HepG2 (cell line): ENCODE measurements at regions not wholly inside any gene's neighbourhood (a gene's known extent, or its start where the extent isn't known, plus 50 kb on each side); places are given as distances from the start of the nearest gene placed in this dataset.
A peak's percentile ranks its signal among the peaks of the same experiment; 100 is the strongest.

ENCODE experiments used
- ARHGAP35 ChIP-seq: sonication (generic); formaldehyde crosslinking; IDR thresholded peaks from 2 replicates; pipeline ENCODE4 v1.9.0; 2022; ENCODE audit warnings: mild to moderate bottlenecking, inconsistent platforms, moderate library complexity, missing genetic modification reagents, borderline replicate concordance
- CHD2 ChIP-seq: IDR thresholded peaks from 2 replicates; pipeline ENCODE4 v1.6.1; 2011; ENCODE audit warnings: low read depth, low read length, improper control_type of control experiment
- ELF1 ChIP-seq: sonication (generic); formaldehyde crosslinking; IDR thresholded peaks from 2 replicates; pipeline ENCODE4 v1.4.0; 2020; ENCODE audit warnings: missing genetic modification reagents
- FLYWCH1 ChIP-seq: sonication (generic); formaldehyde crosslinking; IDR thresholded peaks from 2 replicates; pipeline ENCODE4 v1.8.1; 2023; ENCODE audit warnings: mild to moderate bottlenecking, missing genetic modification reagents
- FOXO1 ChIP-seq: sonication (generic); formaldehyde crosslinking; IDR thresholded peaks from 2 replicates; pipeline ENCODE4 v1.4.0; 2020; ENCODE audit warnings: missing genetic modification reagents
- GABPA ChIP-seq, 2 experiments: IDR thresholded peaks; 2 replicates each; pipeline ENCODE4 v1.6.1; 2011 to 2016; ENCODE audit warnings: low read depth in 2 of 2, low read length in 1 of 2, missing biosample characterization in 1 of 2, missing genetic modification characterization in 1 of 2
- GABPB1 ChIP-seq: IDR thresholded peaks from 2 replicates; pipeline ENCODE4 v1.6.1; 2016; ENCODE audit warnings: mild to moderate bottlenecking, missing genetic modification reagents, moderate library complexity, missing compliant biosample characterization
- HDAC1 ChIP-seq: sonication (generic); formaldehyde crosslinking; IDR thresholded peaks from 2 replicates; pipeline ENCODE4 v1.5.1; 2020; ENCODE audit warnings: mild to moderate bottlenecking, missing genetic modification reagents
- KLF9 ChIP-seq: IDR thresholded peaks from 2 replicates; pipeline ENCODE4 v1.6.1; 2016; ENCODE audit warnings: low read depth
- KMT2A ChIP-seq: sonication (generic); formaldehyde crosslinking; IDR thresholded peaks from 2 replicates; pipeline ENCODE4 v1.4.0; 2020; ENCODE audit warnings: missing genetic modification reagents
- NFRKB ChIP-seq: fragments of 450-650 bp; IDR thresholded peaks from 2 replicates; pipeline ENCODE4 v1.6.1; 2017
- NFYB ChIP-seq: sonication (generic); formaldehyde crosslinking; IDR thresholded peaks from 2 replicates; pipeline ENCODE4 v1.4.0; 2020; ENCODE audit warnings: missing genetic modification reagents
- NR1H2 ChIP-seq: sonication (generic); formaldehyde crosslinking; IDR thresholded peaks from 2 replicates; pipeline ENCODE4 v1.8.1; 2022; ENCODE audit warnings: low read depth, missing genetic modification reagents, borderline replicate concordance
- NR3C1 ChIP-seq: sonication (generic); formaldehyde crosslinking; IDR thresholded peaks from 2 replicates; pipeline ENCODE4 v1.4.0; 2020; ENCODE audit warnings: missing genetic modification reagents
- PPARG ChIP-seq: conservative IDR thresholded peaks from 2 replicates; pipeline ENCODE4 v1.6.1; 2016; ENCODE audit warnings: missing biosample characterization, missing genetic modification reagents
- RBM39 ChIP-seq: fragments of 200-400 bp; formaldehyde crosslinking; IDR thresholded peaks from one replicate; pipeline ENCODE4 v1.6.1; 2018; ENCODE audit warnings: antibody characterized with exemption, mild to moderate bottlenecking, low read depth, low read length; ENCODE audit not compliant: poor library complexity, severe bottlenecking
- SIN3B ChIP-seq: fragments of 150-350 bp; IDR thresholded peaks from 2 replicates; pipeline ENCODE4 v1.6.1; 2014; ENCODE audit warnings: low read length
- ZBTB8A ChIP-seq: sonication (generic); formaldehyde crosslinking; IDR thresholded peaks from 2 replicates; pipeline ENCODE4 v1.4.0; 2020; ENCODE audit warnings: mild to moderate bottlenecking, low read depth, missing genetic modification reagents, borderline replicate concordance
- ZFP91 ChIP-seq: sonication (generic); formaldehyde crosslinking; IDR thresholded peaks from 2 replicates; pipeline ENCODE4 v1.9.0; 2022; ENCODE audit warnings: missing genetic modification reagents, mild to moderate bottlenecking, borderline replicate concordance
- ZNF10 ChIP-seq: sonication (generic); formaldehyde crosslinking; IDR thresholded peaks from 2 replicates; pipeline ENCODE4 v1.4.0; 2020; ENCODE audit warnings: mild to moderate bottlenecking, low read depth, missing genetic modification reagents, borderline replicate concordance
- ZNF589 ChIP-seq: sonication (generic); formaldehyde crosslinking; conservative IDR thresholded peaks from 2 replicates; pipeline ENCODE4 v1.8.0; 2022; ENCODE audit warnings: mild to moderate bottlenecking, moderate library complexity, missing genetic modification reagents
- ZNF672 ChIP-seq: sonication (generic); formaldehyde crosslinking; IDR thresholded peaks from 2 replicates; pipeline ENCODE4 v1.8.1; 2022; ENCODE audit warnings: missing genetic modification reagents
- TF ChIP-seq, protein P1 (sequence below): sonication (generic); formaldehyde crosslinking; IDR thresholded peaks from 2 replicates; pipeline ENCODE4 v1.4.0; 2020; ENCODE audit warnings: mild to moderate bottlenecking, missing genetic modification reagents
- TF ChIP-seq, protein P2 (sequence below): sonication (generic); formaldehyde crosslinking; IDR thresholded peaks from 2 replicates; pipeline ENCODE4 v1.8.0; 2022; ENCODE audit warnings: low read depth, missing genetic modification reagents
- TF ChIP-seq, protein P3 (sequence below): sonication (generic); formaldehyde crosslinking; IDR thresholded peaks from 2 replicates; pipeline ENCODE4 v1.8.1; 2023; ENCODE audit warnings: missing genetic modification reagents, mild to moderate bottlenecking, borderline replicate concordance
- TF ChIP-seq, protein P4 (sequence below): IDR thresholded peaks from 2 replicates; pipeline ENCODE4 v1.6.1; 2016; ENCODE audit warnings: low read depth, control low read depth

DNA sequence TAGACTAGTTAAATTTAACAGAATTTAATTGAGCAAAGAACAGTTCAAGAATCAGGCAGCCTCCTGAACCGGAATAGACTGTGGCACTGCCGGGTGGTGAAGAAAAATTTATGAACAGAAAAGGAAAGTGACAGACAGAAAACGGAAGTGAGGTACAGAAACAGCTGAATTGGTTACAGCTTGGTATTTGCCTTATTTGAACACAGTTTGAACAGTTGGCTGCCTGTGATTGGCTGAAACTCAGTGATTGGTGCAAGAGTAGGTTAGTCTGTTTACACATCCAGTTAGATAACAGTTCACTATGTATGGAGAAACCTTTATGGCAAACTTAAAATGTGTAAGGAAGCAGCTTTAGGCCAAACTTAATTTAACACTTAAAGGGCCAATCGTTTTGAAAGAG is 116.0 kb upstream of the CITED2 start (continued):
- TF ChIP-seq, protein P1, sequence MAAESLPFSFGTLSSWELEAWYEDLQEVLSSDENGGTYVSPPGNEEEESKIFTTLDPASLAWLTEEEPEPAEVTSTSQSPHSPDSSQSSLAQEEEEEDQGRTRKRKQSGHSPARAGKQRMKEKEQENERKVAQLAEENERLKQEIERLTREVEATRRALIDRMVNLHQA (CRISPR knock-in tag): no peak
- TF ChIP-seq, protein P2, sequence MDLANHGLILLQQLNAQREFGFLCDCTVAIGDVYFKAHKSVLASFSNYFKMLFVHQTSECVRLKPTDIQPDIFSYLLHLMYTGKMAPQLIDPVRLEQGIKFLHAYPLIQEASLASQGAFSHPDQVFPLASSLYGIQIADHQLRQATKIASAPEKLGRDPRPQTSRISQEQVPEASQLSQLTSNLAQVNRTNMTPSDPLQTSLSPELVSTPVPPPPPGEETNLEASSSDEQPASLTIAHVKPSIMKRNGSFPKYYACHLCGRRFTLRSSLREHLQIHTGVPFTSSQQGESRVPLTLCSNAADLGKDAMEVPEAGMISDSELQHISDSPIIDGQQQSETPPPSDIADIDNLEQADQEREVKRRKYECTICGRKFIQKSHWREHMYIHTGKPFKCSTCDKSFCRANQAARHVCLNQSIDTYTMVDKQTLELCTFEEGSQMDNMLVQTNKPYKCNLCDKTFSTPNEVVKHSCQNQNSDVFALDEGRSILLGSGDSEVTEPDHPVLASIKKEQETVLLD: no peak
- TF ChIP-seq NFYB (CRISPR knock-in tag) (peak; percentile 70), KMT2A (CRISPR knock-in tag) (no peak), SIN3B (no peak), HDAC1 (CRISPR knock-in tag) (no peak; the same call in 1 of the 2 replicates), ELF1 (peak; percentile 49; the same call in 1 of the 2 replicates), ZNF10 (CRISPR knock-in tag) (no peak), PPARG (CRISPR knock-in tag) (no peak), RBM39 (no peak), NFRKB (no peak), ZBTB8A (no peak), FOXO1 (no peak), NR3C1 (no peak), ZFP91 (CRISPR knock-in tag) (no peak), FLYWCH1 (CRISPR knock-in tag) (no peak), ARHGAP35 (CRISPR knock-in tag) (no peak), NR1H2 (CRISPR knock-in tag) (no peak), CHD2 (no peak), KLF9 (CRISPR knock-in tag) (no peak), ZNF672 (CRISPR knock-in tag) (no peak), GABPA (IDR thresholded peaks at IDR 0.05; ENCODE audit: low read depth, low read length) (0 out of 2 replicates have a peak, but pooled peaks have one; percentile 14), GABPA (CRISPR knock-in tag; IDR thresholded peaks at IDR 0.05; ENCODE audit: low read depth) (peak; percentile 87), ZNF589 (CRISPR knock-in tag) (no peak), GABPB1 (peak; percentile 80)
- TF ChIP-seq, protein P3, sequence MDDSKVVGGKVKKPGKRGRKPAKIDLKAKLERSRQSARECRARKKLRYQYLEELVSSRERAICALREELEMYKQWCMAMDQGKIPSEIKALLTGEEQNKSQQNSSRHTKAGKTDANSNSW: no peak
- TF ChIP-seq, protein P4, sequence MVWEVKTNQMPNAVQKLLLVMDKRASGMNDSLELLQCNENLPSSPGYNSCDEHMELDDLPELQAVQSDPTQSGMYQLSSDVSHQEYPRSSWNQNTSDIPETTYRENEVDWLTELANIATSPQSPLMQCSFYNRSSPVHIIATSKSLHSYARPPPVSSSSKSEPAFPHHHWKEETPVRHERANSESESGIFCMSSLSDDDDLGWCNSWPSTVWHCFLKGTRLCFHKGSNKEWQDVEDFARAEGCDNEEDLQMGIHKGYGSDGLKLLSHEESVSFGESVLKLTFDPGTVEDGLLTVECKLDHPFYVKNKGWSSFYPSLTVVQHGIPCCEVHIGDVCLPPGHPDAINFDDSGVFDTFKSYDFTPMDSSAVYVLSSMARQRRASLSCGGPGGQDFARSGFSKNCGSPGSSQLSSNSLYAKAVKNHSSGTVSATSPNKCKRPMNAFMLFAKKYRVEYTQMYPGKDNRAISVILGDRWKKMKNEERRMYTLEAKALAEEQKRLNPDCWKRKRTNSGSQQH (CRISPR knock-in tag): no peak
